Lower lobe of right lung (tissue), 2 donors: ENCODE measurements at regions not wholly inside any gene's neighbourhood (a gene's known extent, or its start where the extent isn't known, plus 50 kb on each side); places are given as distances from the start of the nearest gene placed in this dataset.

Source experiments
- ATAC-seq, 2 donors: fragments of 200-7000 bp; cut with Tn5 transposase; one replicate each; pipeline ENCODE4 v1.9.1; 2020 to 2022; ENCODE audit warnings: mild to moderate bottlenecking in 2 of 2, moderate library complexity in 2 of 2
- DNase-seq: peaks from one replicate; pipeline ENCODE4 v3.0.0-alpha.2; 2020
- H3K27ac ChIP-seq: fragments of 200-600 bp; one replicate; pipeline ENCODE4 v1.8.0; 2022
- H3K27me3 ChIP-seq: fragments of 200-600 bp; one replicate; pipeline ENCODE4 v1.8.0; 2022; ENCODE audit warnings: low read depth
- H3K36me3 ChIP-seq: fragments of 200-600 bp; one replicate; pipeline ENCODE4 v1.8.0; 2022; ENCODE audit warnings: mild to moderate bottlenecking
- H3K4me1 ChIP-seq: fragments of 200-600 bp; one replicate; pipeline ENCODE4 v1.8.0; 2022
- H3K4me3 ChIP-seq: fragments of 200-600 bp; one replicate; pipeline ENCODE4 v1.8.0; 2022; ENCODE audit warnings: mild to moderate bottlenecking
- H3K9me3 ChIP-seq: fragments of 200-600 bp; one replicate; pipeline ENCODE4 v1.8.0; 2022
- CTCF ChIP-seq: fragments of 200-600 bp; IDR thresholded peaks from one replicate; pipeline ENCODE4 v1.8.0; 2022; ENCODE audit warnings: antibody characterized with exemption, mild to moderate bottlenecking
- intact Hi-C: fragments of 100-400 bp; cut with DNase I; formaldehyde crosslinking; loops from one replicate; pipeline ENCODE4 v1.11.0; 2022
- donor health status: DM: no; HTN: yes; CAD: no; lungs with severe emphysema.

- no peak overlapping the region for H3K27ac ChIP-seq
- H3K4me3 ChIP-seq: no peak overlapping the region
- intact Hi-C loops: no loop called here
- H3K36me3 ChIP-seq: no peaks in the 10 kb centered on the region
- no peaks in the 10 kb centered on the region for H3K9me3 ChIP-seq
- DNase-seq (no peak), ATAC-seq (no peak)
- peaks cover 5% of the 10 kb centered on the region for H3K4me1 ChIP-seq
- TF ChIP-seq CTCF: no peak
- H3K27me3 ChIP-seq: no peaks in the 10 kb centered on the region
Measured at GRCh38 chr1:239803781-239804180, 287.9 kb upstream of the FMN2 start.

GRCh38 chr1:239804266-239804665 is 287.4 kb upstream of the FMN2 start:
- no peak for TF ChIP-seq CTCF
- Histone ChIP-seq H3K27ac (no peak overlapping the region), H3K4me1 (peaks cover 5% of the 10 kb centered on the region), H3K36me3 (no peaks in the 10 kb centered on the region), H3K4me3 (no peak overlapping the region), H3K9me3 (no peaks in the 10 kb centered on the region), H3K27me3 (no peaks in the 10 kb centered on the region)
- ATAC-seq: no peak
- no peak for DNase-seq
- intact Hi-C loops: no loop called here

- Histone ChIP-seq H3K27me3 (no peaks in the 10 kb centered on the region), H3K9me3 (no peaks in the 10 kb centered on the region), H3K4me1 (peaks cover 5% of the 10 kb centered on the region), H3K4me3 (no peak overlapping the region), H3K27ac (no peak overlapping the region), H3K36me3 (no peaks in the 10 kb centered on the region)
- no peak for DNase-seq
- TF ChIP-seq CTCF: no peak
- ATAC-seq: no peak
- intact Hi-C loops: no loop called here
Measured at GRCh38 chr1:239805042-239805441, 286.6 kb upstream of the FMN2 start.

GRCh38 chr1:239805851-239806772 is 285.6 kb upstream of the FMN2 start:
- Histone ChIP-seq H3K27me3 (no peaks in the 10 kb centered on the region), H3K36me3 (no peaks in the 10 kb centered on the region), H3K9me3 (no peaks in the 10 kb centered on the region), H3K27ac (no peak overlapping the region), H3K4me1 (peaks cover 5% of the 10 kb centered on the region), H3K4me3 (no peak overlapping the region)
- ATAC-seq (peak in 1 of 2 donors; percentile 65), DNase-seq (no peak)
- intact Hi-C loops: no loop called here
- no peak for TF ChIP-seq CTCF

- intact Hi-C loops: no loop called here
- no peaks in the 10 kb centered on the region for H3K27me3 ChIP-seq
Measured at GRCh38 chr1:239806897-239807296, 284.8 kb upstream of the FMN2 start.

More at GRCh38 chr1:239806897-239807296, 284.8 kb upstream of the FMN2 start:
- ATAC-seq (no peak), DNase-seq (no peak)
- H3K36me3 ChIP-seq: no peaks in the 10 kb centered on the region
- peaks cover 5% of the 10 kb centered on the region for H3K4me1 ChIP-seq
- no peak overlapping the region for H3K4me3 ChIP-seq
- H3K9me3 ChIP-seq: no peaks in the 10 kb centered on the region
- TF ChIP-seq CTCF: no peak
- no peak overlapping the region for H3K27ac ChIP-seq
